ENCODE measurements at regions not wholly inside any gene's neighbourhood (a gene's known extent, or its start where the extent isn't known, plus 50 kb on each side); places are given as distances from the start of the nearest gene placed in this dataset.
A peak's percentile ranks its signal among the peaks of the same experiment; 100 is the strongest.

- ChIA-PET POLR2A (ENCODE audit: partially characterized antibody) (no interaction called here), CTCF (ENCODE audit: partially characterized antibody) (interaction anchor here (1.0 to 1.6 kb wide), 3 partner anchors 9 to 41 kb away, joined by 3 to 4 read pairs (median 4); no protein-coding TSS in a partner anchor)
- Histone ChIP-seq H3K4me2 (ENCODE audit: insufficient read depth in 1 of 2, low read depth in 2 of 2, low read length in 2 of 2) (no peak overlapping the region), H4K5ac (ENCODE audit: insufficient read length, low read depth, low read length) (no peak overlapping the region), H2BK20ac (ENCODE audit: low read length) (no peak overlapping the region), H2BK12ac (ENCODE audit: low read depth, low read length) (0 out of 2 replicates have a peak overlapping the region, but pooled peaks have one; percentile 9), H3K27ac (ENCODE audit: low read depth, low read length) (no peak overlapping the region), H3K4ac (replicated peaks; ENCODE audit: insufficient read length, low read depth, low read length) (no peak overlapping the region), H4K20me1 (replicated peaks in 1 of 2; ENCODE audit: control insufficient read depth in 1 of 2, insufficient read depth in 2 of 2, low read length in 2 of 2) (no peaks in the 10 kb centered on the region), H3K9ac (replicated peaks in 1 of 4; ENCODE audit: extremely low read depth in 1 of 4, low read depth in 3 of 4, low read length in 3 of 4) (no peak overlapping the region), H3K79me2 (ENCODE audit: control insufficient read depth in 1 of 2, insufficient read depth in 2 of 2, low read length in 2 of 2) (no peaks in the 10 kb centered on the region), H3K27me3 (replicated peaks in 1 of 4; ENCODE audit: control insufficient read depth in 3 of 4, extremely low read depth in 1 of 4, insufficient read depth in 3 of 4, low read length in 3 of 4) (peaks cover 0 to 8% (median 2%) of the 10 kb centered on the region in 4 experiments; a peak in 2 of 7 replicates), H3K79me1 (ENCODE audit: low read depth, low read length) (no peaks in the 10 kb centered on the region), H3K14ac (ENCODE audit: insufficient read length) (no peak overlapping the region), H3K56ac (replicated peaks; ENCODE audit: insufficient read length, low read depth, low read length) (no peak overlapping the region), H2AFZ (ENCODE audit: low read length) (no peak overlapping the region), H3K18ac (ENCODE audit: extremely low read depth, low read length) (no peak overlapping the region), H3K9me3 (ENCODE audit: insufficient read depth in 2 of 2, low read depth in 1 of 2, low read length in 1 of 2) (no peaks in the 10 kb centered on the region), H2BK15ac (ENCODE audit: low read length) (no peak overlapping the region), H2BK120ac (replicated peaks; ENCODE audit: low read depth, low read length) (no peak overlapping the region), H4K91ac (replicated peaks; ENCODE audit: insufficient read length, low read length) (no peak overlapping the region), H3K4me3 (ENCODE audit: extremely low read depth in 1 of 4, insufficient read depth in 2 of 4, low read depth in 3 of 4, low read length in 4 of 4) (no peak overlapping the region), H3K23me2 (ENCODE audit: low read depth, low read length) (no peaks in the 10 kb centered on the region), H3K36me3 (ENCODE audit: control insufficient read depth in 2 of 4, insufficient read depth in 4 of 4, low read length in 3 of 4) (no peaks in the 10 kb centered on the region), H3K4me1 (replicated peaks in 1 of 4; ENCODE audit: control insufficient read depth in 3 of 4, insufficient read depth in 4 of 4, low read length in 3 of 4) (peaks cover 0 to 5% (median under 1%) of the 10 kb centered on the region in 4 experiments; a peak in 3 of 7 replicates), H4K8ac (ENCODE audit: extremely low read depth, insufficient read depth, low read length) (no peak overlapping the region), H2AK5ac (ENCODE audit: low read depth, low read length) (no peak overlapping the region), H3K23ac (ENCODE audit: insufficient read length) (no peak overlapping the region), H2BK5ac (ENCODE audit: low read depth, low read length) (no peak overlapping the region)
- 70% methylated on average over 7 of the region's 7 CpGs; no CpG with 5 or more reads in 1 of the 2 experiments for WGBS, 2 experiments (ENCODE audit: extremely low coverage in 1 of 2, insufficient coverage in 1 of 2, insufficient read length in 1 of 2, insufficient replicate concordance in 2 of 2, low coverage in 1 of 2, low lambda C conversion rate in 2 of 2, missing lambda C conversion rate in 1 of 2)
- DNase-seq (ENCODE audit: low read depth in 1 of 2, low spot score in 2 of 2) (no peak), FAIRE-seq (no peak)
- TF ChIP-seq HDAC2 (IDR thresholded peaks at IDR 0.05; ENCODE audit: borderline replicate concordance in 1 of 2, low read depth in 2 of 2, low read length in 2 of 2), result no peak
- TF ChIP-seq, protein P1, sequence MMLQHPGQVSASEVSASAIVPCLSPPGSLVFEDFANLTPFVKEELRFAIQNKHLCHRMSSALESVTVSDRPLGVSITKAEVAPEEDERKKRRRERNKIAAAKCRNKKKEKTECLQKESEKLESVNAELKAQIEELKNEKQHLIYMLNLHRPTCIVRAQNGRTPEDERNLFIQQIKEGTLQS (IDR thresholded peaks at IDR 0.05; ENCODE audit: insufficient read depth, low read depth, low read length), result no peak
- TF ChIP-seq CBX8 (IDR thresholded peaks at IDR 0.05; ENCODE audit: borderline replicate concordance, low read depth, low read length), result no peak
- no peak for TF ChIP-seq TAF1 (IDR thresholded peaks at IDR 0.05; ENCODE audit: low read depth, low read length)
- TF ChIP-seq TEAD4 (IDR thresholded peaks at IDR 0.05; ENCODE audit: low read depth, low read length), result no peak
- no peak for TF ChIP-seq POLR2A (IDR thresholded peaks at IDR 0.05; ENCODE audit: control extremely low read depth in 1 of 2, low read depth in 2 of 2, low read length in 2 of 2)
- no peak for TF ChIP-seq ZNF274 (IDR thresholded peaks at IDR 0.05; ENCODE audit: borderline replicate concordance, extremely low read depth, low read length)
- TF ChIP-seq YY1 (IDR thresholded peaks at IDR 0.05; ENCODE audit: low read depth, low read length), result no peak
These were observed 97.8 kb upstream of the UBL3 start for GRCh38 chr13:29948244-29948643.
